ENCODE measurements at regions not wholly inside any gene's neighbourhood (a gene's known extent, or its start where the extent isn't known, plus 50 kb on each side); places are given as distances from the start of the nearest gene placed in this dataset.

DNA sequence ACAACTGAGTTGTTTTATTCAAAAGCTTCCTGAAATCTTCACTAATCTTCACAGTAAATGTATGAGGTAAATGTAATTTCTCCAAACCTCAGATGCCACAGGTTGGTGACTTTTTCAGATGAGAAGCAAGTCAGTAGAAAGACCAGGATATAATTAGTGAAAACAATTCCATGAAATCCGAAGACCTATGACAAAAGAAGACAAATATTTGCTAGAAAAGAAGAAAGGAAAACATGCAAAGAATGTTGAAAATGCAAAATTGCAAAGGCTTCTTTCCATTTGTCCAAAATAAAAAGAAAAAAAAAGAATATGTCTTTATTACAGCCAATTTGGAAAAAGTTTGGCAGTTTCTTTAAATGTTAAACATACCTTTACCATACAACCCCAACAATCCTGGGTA lies 88.3 kb upstream of the MYRIP start:
- TF ChIP-seq SPI1 (IDR thresholded peaks at IDR 0.05; ENCODE audit: borderline replicate concordance, low read depth, low read length) (no peak), CTCF (IDR thresholded peaks at IDR 0.05 in 2 of 3, conservative IDR thresholded peaks at IDR 0.05 in 1 of 3; ENCODE audit: insufficient read depth in 2 of 3, low read depth in 1 of 3, low read length in 3 of 3) (no peak), ZNF76 (CRISPR knock-in tag; IDR thresholded peaks at IDR 0.05; ENCODE audit: borderline replicate concordance) (no peak), CHD2 (IDR thresholded peaks at IDR 0.05; ENCODE audit: low read depth, low read length) (no peak), PCBP1 (IDR thresholded peaks at IDR 0.05; ENCODE audit: low read depth, low read length, poor library complexity, severe bottlenecking) (no peak), PKNOX1 (IDR thresholded peaks at IDR 0.05) (no peak), FUS (optimal IDR thresholded peaks at IDR 0.05; ENCODE audit: low read depth, low read length) (no peak), CBX5 (IDR thresholded peaks at IDR 0.05; ENCODE audit: borderline replicate concordance, low read depth) (no peak)
- TF ChIP-seq, protein P1, sequence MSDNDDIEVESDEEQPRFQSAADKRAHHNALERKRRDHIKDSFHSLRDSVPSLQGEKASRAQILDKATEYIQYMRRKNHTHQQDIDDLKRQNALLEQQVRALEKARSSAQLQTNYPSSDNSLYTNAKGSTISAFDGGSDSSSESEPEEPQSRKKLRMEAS (CRISPR knock-in tag; IDR thresholded peaks at IDR 0.05), result no peak
- TF ChIP-seq, protein P2, sequence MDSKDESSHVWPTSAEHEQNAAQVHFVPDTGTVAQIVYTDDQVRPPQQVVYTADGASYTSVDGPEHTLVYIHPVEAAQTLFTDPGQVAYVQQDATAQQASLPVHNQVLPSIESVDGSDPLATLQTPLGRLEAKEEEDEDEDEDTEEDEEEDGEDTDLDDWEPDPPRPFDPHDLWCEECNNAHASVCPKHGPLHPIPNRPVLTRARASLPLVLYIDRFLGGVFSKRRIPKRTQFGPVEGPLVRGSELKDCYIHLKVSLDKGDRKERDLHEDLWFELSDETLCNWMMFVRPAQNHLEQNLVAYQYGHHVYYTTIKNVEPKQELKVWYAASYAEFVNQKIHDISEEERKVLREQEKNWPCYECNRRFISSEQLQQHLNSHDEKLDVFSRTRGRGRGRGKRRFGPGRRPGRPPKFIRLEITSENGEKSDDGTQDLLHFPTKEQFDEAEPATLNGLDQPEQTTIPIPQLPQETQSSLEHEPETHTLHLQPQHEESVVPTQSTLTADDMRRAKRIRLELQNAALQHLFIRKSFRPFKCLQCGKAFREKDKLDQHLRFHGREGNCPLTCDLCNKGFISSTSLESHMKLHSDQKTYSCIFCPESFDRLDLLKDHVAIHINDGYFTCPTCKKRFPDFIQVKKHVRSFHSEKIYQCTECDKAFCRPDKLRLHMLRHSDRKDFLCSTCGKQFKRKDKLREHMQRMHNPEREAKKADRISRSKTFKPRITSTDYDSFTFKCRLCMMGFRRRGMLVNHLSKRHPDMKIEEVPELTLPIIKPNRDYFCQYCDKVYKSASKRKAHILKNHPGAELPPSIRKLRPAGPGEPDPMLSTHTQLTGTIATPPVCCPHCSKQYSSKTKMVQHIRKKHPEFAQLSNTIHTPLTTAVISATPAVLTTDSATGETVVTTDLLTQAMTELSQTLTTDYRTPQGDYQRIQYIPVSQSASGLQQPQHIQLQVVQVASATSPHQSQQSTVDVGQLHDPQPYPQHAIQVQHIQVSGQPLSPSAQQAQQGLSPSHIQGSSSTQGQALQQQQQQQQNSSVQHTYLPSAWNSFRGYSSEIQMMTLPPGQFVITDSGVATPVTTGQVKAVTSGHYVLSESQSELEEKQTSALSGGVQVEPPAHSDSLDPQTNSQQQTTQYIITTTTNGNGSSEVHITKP (IDR thresholded peaks at IDR 0.05; ENCODE audit: partially characterized antibody), result no peak

All from K562 (cell line).